IMR-90 (cell line): ENCODE measurements at regions not wholly inside any gene's neighbourhood (a gene's known extent, or its start where the extent isn't known, plus 50 kb on each side); places are given as distances from the start of the nearest gene placed in this dataset.

ENCODE experiments used
- ATAC-seq: fragments of 200-7000 bp; cut with Tn5 transposase; 2 replicates; pipeline ENCODE4 v1.9.1; 2020; ENCODE audit warnings: low read depth, mild to moderate bottlenecking, moderate library complexity
- BruUV-seq: library from RNA; stranded (reverse); fragments of 400-500 nt; replicated peaks from 2 replicates; lab custom pipeline; 2021; lab: Mats Ljungman, UMichigan
- CTCF ChIA-PET: fragments of 300-600 bp; formaldehyde crosslinking; extraction: SDS; loops from one replicate; lab custom pipeline; 2021; ENCODE audit warnings: antibody characterized with exemption; lab: Yijun Ruan, JAX
- POLR2A ChIA-PET: fragments of 300-600 bp; sonication (Branson Sonifier 250); formaldehyde crosslinking; loops from one replicate; lab custom pipeline; 2022; ENCODE audit warnings: antibody characterized with exemption; ENCODE audit not compliant: unreplicated experiment; lab: Charles Lee
- DNase-seq: peaks from one replicate; pipeline ENCODE4 v3.0.0; 2013
- H2AFZ ChIP-seq: replicated peaks from 2 replicates; pipeline ENCODE3; 2013; ENCODE audit warnings: low read length, mild to moderate bottlenecking; ENCODE audit not compliant: poor library complexity
- H2AK5ac ChIP-seq: 2 replicates; pipeline ENCODE4 v1.6.1; 2013; ENCODE audit warnings: low read depth, low read length, inconsistent platforms
- H2AK9ac ChIP-seq: replicated peaks from 2 replicates; pipeline ENCODE3; 2013; ENCODE audit warnings: mild to moderate bottlenecking, low read depth, low read length, moderate library complexity; ENCODE audit not compliant: poor library complexity
- H2BK120ac ChIP-seq: 2 replicates; pipeline ENCODE4 v1.6.1; 2013; ENCODE audit warnings: low read depth, low read length, inconsistent platforms
- H2BK15ac ChIP-seq: 3 replicates; pipeline ENCODE4 v1.6.1; 2013; ENCODE audit warnings: low read depth, low read length, inconsistent platforms
- H2BK20ac ChIP-seq: 2 replicates; pipeline ENCODE4 v1.6.1; 2013; ENCODE audit warnings: low read depth, mild to moderate bottlenecking, inconsistent platforms, low read length, moderate library complexity
- H2BK5ac ChIP-seq: 2 replicates; pipeline ENCODE4 v1.6.1; 2013; ENCODE audit warnings: mild to moderate bottlenecking, low read depth, low read length, inconsistent platforms; ENCODE audit not compliant: poor library complexity, severe bottlenecking
- H3K14ac ChIP-seq: replicated peaks from 2 replicates; pipeline ENCODE4 v1.6.1; 2013; ENCODE audit warnings: low read depth, low read length, inconsistent platforms
- H3K18ac ChIP-seq: 2 replicates; pipeline ENCODE4 v1.6.1; 2013; ENCODE audit warnings: low read depth, low read length, control low read depth
- H3K23ac ChIP-seq: 2 replicates; pipeline ENCODE4 v1.6.1; 2013; ENCODE audit warnings: low read depth, low read length, inconsistent platforms
- H3K27ac ChIP-seq: 2 replicates; pipeline ENCODE4 v1.5.1; 2013; ENCODE audit warnings: mild to moderate bottlenecking, control low read depth, low read length; ENCODE audit not compliant: insufficient read depth
- H3K27me3 ChIP-seq: 2 replicates; pipeline ENCODE4 v1.6.1; 2013; ENCODE audit warnings: low read length; ENCODE audit not compliant: control insufficient read depth, insufficient read depth
- H3K36me3 ChIP-seq: 2 replicates; pipeline ENCODE4 v1.6.1; 2013; ENCODE audit warnings: low read length, mixed read lengths; ENCODE audit not compliant: control insufficient read depth, insufficient read depth
- H3K4ac ChIP-seq: 2 replicates; pipeline ENCODE4 v1.6.1; 2013; ENCODE audit warnings: low read depth, low read length, inconsistent platforms
- H3K4me1 ChIP-seq: 2 replicates; pipeline ENCODE4 v1.6.1; 2013; ENCODE audit warnings: low read length, mixed read lengths; ENCODE audit not compliant: control insufficient read depth, insufficient read depth
- H3K4me2 ChIP-seq: 2 replicates; pipeline ENCODE4 v1.6.1; 2013; ENCODE audit warnings: low read depth, mild to moderate bottlenecking, control low read depth, low read length, moderate library complexity
- H3K4me3 ChIP-seq: 2 replicates; pipeline ENCODE4 v1.5.1; 2013; ENCODE audit warnings: low read depth, mild to moderate bottlenecking, control low read depth, low read length, moderate library complexity; ENCODE audit not compliant: insufficient read depth
- H3K56ac ChIP-seq: 2 replicates; pipeline ENCODE4 v1.6.1; 2013; ENCODE audit warnings: low read length, inconsistent platforms; ENCODE audit not compliant: insufficient read depth; ENCODE audit errors: extremely low read depth
- H3K79me1 ChIP-seq, 2 experiments: 2 replicates each; pipeline ENCODE4 v1.6.1; 2013; ENCODE audit warnings: low read length in 2 of 2, inconsistent platforms in 1 of 2, low read depth in 1 of 2
- H3K9ac ChIP-seq: 2 replicates; pipeline ENCODE4 v1.6.1; 2013; ENCODE audit warnings: low read depth, low read length, control low read depth
- H3K9me1 ChIP-seq: 2 replicates; pipeline ENCODE4 v1.6.1; 2013; ENCODE audit warnings: low read length, inconsistent platforms; ENCODE audit not compliant: insufficient read depth
- H3K9me3 ChIP-seq: 2 replicates; pipeline ENCODE4 v1.6.1; 2013; ENCODE audit warnings: low read length; ENCODE audit not compliant: control insufficient read depth, insufficient read depth
- H4K20me1 ChIP-seq: 2 replicates; pipeline ENCODE4 v1.6.1; 2013; ENCODE audit warnings: low read length, inconsistent platforms; ENCODE audit not compliant: insufficient read depth
- H4K5ac ChIP-seq: 2 replicates; pipeline ENCODE4 v1.6.1; 2013; ENCODE audit warnings: mild to moderate bottlenecking, low read depth, low read length, control low read depth
- H4K8ac ChIP-seq, 2 experiments: 2 replicates each; pipeline ENCODE4 v1.6.1; 2013; ENCODE audit warnings: low read depth in 2 of 2, low read length in 2 of 2, control low read depth in 1 of 2, inconsistent platforms in 1 of 2
- H4K91ac ChIP-seq: 2 replicates; pipeline ENCODE4 v1.6.1; 2013; ENCODE audit warnings: low read depth, low read length, inconsistent platforms; ENCODE audit not compliant: insufficient read depth
- BHLHE40 ChIP-seq: fragments of 150-350 bp; IDR thresholded peaks from 2 replicates; pipeline ENCODE4 v1.6.1; 2016; ENCODE audit warnings: mild to moderate bottlenecking, low read depth, low read length
- CEBPB ChIP-seq: IDR thresholded peaks from 2 replicates; pipeline ENCODE4 v1.6.1; 2012; ENCODE audit warnings: low read depth, low read length, improper control_type of control experiment
- CHD1 ChIP-seq: IDR thresholded peaks from 2 replicates; pipeline ENCODE4 v1.6.1; 2012; ENCODE audit warnings: low read depth, low read length, improper control_type of control experiment
- CTCF ChIP-seq: conservative IDR thresholded peaks from 2 replicates; pipeline ENCODE4 v1.5.1; 2012; ENCODE audit warnings: mild to moderate bottlenecking, low read depth, low read length, improper control_type of control experiment
- ELK1 ChIP-seq: fragments of 150-350 bp; IDR thresholded peaks from 2 replicates; pipeline ENCODE4 v1.6.1; 2016; ENCODE audit warnings: low read depth, mild to moderate bottlenecking, low read length, moderate library complexity, borderline replicate concordance
- FOS ChIP-seq: fragments of 150-350 bp; IDR thresholded peaks from 2 replicates; pipeline ENCODE4 v1.6.1; 2016; ENCODE audit warnings: low read depth, low read length
- MAFK ChIP-seq: IDR thresholded peaks from 2 replicates; pipeline ENCODE4 v1.6.1; 2012; ENCODE audit warnings: low read depth, low read length, improper control_type of control experiment
- MAZ ChIP-seq: IDR thresholded peaks from 2 replicates; pipeline ENCODE4 v1.6.1; 2012; ENCODE audit warnings: low read depth, mild to moderate bottlenecking, low read length, improper control_type of control experiment, moderate library complexity, borderline replicate concordance
- MXI1 ChIP-seq: IDR thresholded peaks from 2 replicates; pipeline ENCODE4 v1.6.1; 2012; ENCODE audit warnings: low read depth, mild to moderate bottlenecking, low read length, moderate library complexity, borderline replicate concordance
- NFE2L2 ChIP-seq: fragments of 150-350 bp; IDR thresholded peaks from 2 replicates; pipeline ENCODE4 v1.6.1; 2016; ENCODE audit warnings: low read depth, mild to moderate bottlenecking, low read length
- POLR2A ChIP-seq: IDR thresholded peaks from 2 replicates; pipeline ENCODE4 v1.6.1; 2012; ENCODE audit warnings: mild to moderate bottlenecking, low read depth, low read length
- RAD21 ChIP-seq: IDR thresholded peaks from 2 replicates; pipeline ENCODE4 v1.6.1; 2012; ENCODE audit warnings: low read length, improper control_type of control experiment
- RCOR1 ChIP-seq: IDR thresholded peaks from 2 replicates; pipeline ENCODE4 v1.6.1; 2012; ENCODE audit warnings: mild to moderate bottlenecking, low read length, improper control_type of control experiment; ENCODE audit not compliant: insufficient replicate concordance
- RFX5 ChIP-seq: IDR thresholded peaks from 2 replicates; pipeline ENCODE4 v1.8.0; 2012; ENCODE audit warnings: low read depth, mild to moderate bottlenecking, low read length, moderate library complexity
- SMC3 ChIP-seq: fragments of 150-350 bp; IDR thresholded peaks from 2 replicates; pipeline ENCODE4 v1.6.1; 2016; ENCODE audit warnings: low read depth, mild to moderate bottlenecking, antibody characterized with exemption, low read length, moderate library complexity
- USF2 ChIP-seq: fragments of 150-350 bp; IDR thresholded peaks from 2 replicates; pipeline ENCODE4 v1.6.1; 2017; ENCODE audit warnings: mild to moderate bottlenecking, antibody characterized with exemption, low read length, low read depth
- WGBS, 2 experiments: methylation state at CpG; one replicate each; pipeline versions ENCODE4 v1.1.5 to v1.1.7; 2013; ENCODE audit warnings: missing lambda C conversion rate in 2 of 2; ENCODE audit not compliant: insufficient read length in 1 of 2; ENCODE audit errors: extremely low coverage in 2 of 2; 5-methylcytosine and 5-hydroxymethylcytosine counted together
- dilution Hi-C: fragments of 300-500 bp; cut with HindIII; formaldehyde crosslinking; loops from one replicate; pipeline ENCODE4 v1.14.3; 2018; ENCODE audit warnings: low sequenced_read_pairs; ENCODE audit not compliant: unreplicated experiment
- in situ Hi-C: fragments of 300-500 bp; cut with MboI; formaldehyde crosslinking; loops from 3 replicates; pipeline ENCODE4 v1.14.3; 2019; ENCODE audit warnings: low sequenced_read_pairs, inconsistent platforms, mixed read lengths
- intact Hi-C: fragments of 100-400 bp; cut with micrococcal nuclease; formaldehyde crosslinking; loops from 2 replicates; pipeline ENCODE4 v1.10.0; 2022

GRCh38 chr13:99797691-99798090, 173.9 kb downstream of the ZIC5 start:
- CTCF ChIA-PET = no interaction called here
- no CpG with 5 or more reads among the region's 2 CpGs for WGBS, 2 experiments
- H3K9me3 ChIP-seq = no peaks in the 10 kb centered on the region
- H4K20me1 ChIP-seq = no peaks in the 10 kb centered on the region; the same call in 1 of the 2 replicates
- H3K18ac ChIP-seq = no peak overlapping the region
- H2BK15ac ChIP-seq = no peak overlapping the region
- H3K4me1 ChIP-seq = no peaks in the 10 kb centered on the region
- no peak overlapping the region for H2BK120ac ChIP-seq
- no peaks in the 10 kb centered on the region for H3K36me3 ChIP-seq
- in situ Hi-C loops (no loop called here), intact Hi-C loops (no loop called here), dilution Hi-C loops (no loop called here)
- H2AK5ac ChIP-seq = no peak overlapping the region
- no peak overlapping the region for H3K4me2 ChIP-seq
- DNase-seq (no peak), ATAC-seq (no peak)
- H4K8ac ChIP-seq = no peak overlapping the region
- H3K9me1 ChIP-seq = no peaks in the 10 kb centered on the region
- TF ChIP-seq MAZ = no peak
- TF ChIP-seq MXI1 = no peak
- TF ChIP-seq RAD21 = no peak
- no peak for TF ChIP-seq FOS
- TF ChIP-seq ELK1 = no peak
- TF ChIP-seq NFE2L2 = no peak
- TF ChIP-seq CEBPB = no peak
- no peak for TF ChIP-seq POLR2A
- TF ChIP-seq USF2 = no peak
- no peak for TF ChIP-seq RFX5
- no peak for TF ChIP-seq BHLHE40
- TF ChIP-seq RCOR1 = no peak
- TF ChIP-seq MAFK = no peak
- TF ChIP-seq SMC3 = no peak
- no peak for TF ChIP-seq CHD1
- no peak for TF ChIP-seq CTCF
- no peak overlapping the region for H3K23ac ChIP-seq
- no peak overlapping the region for H2BK5ac ChIP-seq
- POLR2A ChIA-PET = no interaction called here
- H4K91ac ChIP-seq = no peak overlapping the region
- no peak overlapping the region for H3K4ac ChIP-seq
- H3K9ac ChIP-seq = no peak overlapping the region
- H2AK9ac ChIP-seq = no peak overlapping the region
- H3K4me3 ChIP-seq = no peak overlapping the region
- no peak overlapping the region for H2BK20ac ChIP-seq
- H3K14ac ChIP-seq = no peak overlapping the region
- H2AFZ ChIP-seq = no peak overlapping the region
- no peak overlapping the region for H3K27ac ChIP-seq
- no peak overlapping the region; the same call in 1 of the 2 replicates for H3K56ac ChIP-seq
- no peaks in the 10 kb centered on the region for H3K27me3 ChIP-seq
- H4K5ac ChIP-seq = no peak overlapping the region
- no TSS peak for BruUV-seq
- no peaks in the 10 kb centered on the region for H3K79me1 ChIP-seq
